Stomach smooth muscle (tissue), 2 donors: ENCODE measurements at regions not wholly inside any gene's neighbourhood (a gene's known extent, or its start where the extent isn't known, plus 50 kb on each side); places are given as distances from the start of the nearest gene placed in this dataset.

Source experiments
- H3K27ac ChIP-seq: one replicate; pipeline ENCODE4 v1.7.0; 2013; ENCODE audit warnings: mild to moderate bottlenecking, low read length, inconsistent platforms
- H3K27me3 ChIP-seq, 2 donors: one replicate each; pipeline ENCODE4 v1.7.0; 2013; ENCODE audit warnings: low read length in 2 of 2; ENCODE audit not compliant: insufficient read depth in 2 of 2, control insufficient read depth in 1 of 2
- H3K36me3 ChIP-seq, 2 donors: one replicate each; pipeline ENCODE4 v1.7.0; 2013; ENCODE audit warnings: low read length in 2 of 2; ENCODE audit not compliant: control insufficient read depth in 2 of 2, insufficient read depth in 2 of 2
- H3K4me1 ChIP-seq: one replicate; pipeline ENCODE4 v1.7.0; 2013; ENCODE audit warnings: low read length; ENCODE audit not compliant: control insufficient read depth, insufficient read depth
- H3K4me3 ChIP-seq, 2 donors: one replicate each; pipeline ENCODE4 v1.7.0; 2013; ENCODE audit warnings: low read length in 2 of 2
- H3K9ac ChIP-seq, 2 donors: one replicate each; pipeline ENCODE4 v1.7.0; 2013; ENCODE audit warnings: low read length in 2 of 2, mild to moderate bottlenecking in 1 of 2
- H3K9me3 ChIP-seq, 2 donors: one replicate each; pipeline ENCODE4 v1.7.0; 2013; ENCODE audit warnings: low read length in 2 of 2; ENCODE audit not compliant: control insufficient read depth in 2 of 2
- donor health status: healthy.
- donor health status: Pancreatic carcinoma.

GRCh38 chr10:60618861-60619260 is 159.4 kb upstream of the CDK1 start:
- no peaks in the 10 kb centered on the region for H3K9me3 ChIP-seq
- H3K9ac ChIP-seq: no peak overlapping the region
- no peaks in the 10 kb centered on the region for H3K27me3 ChIP-seq
- H3K36me3 ChIP-seq: no peaks in the 10 kb centered on the region
- H3K27ac ChIP-seq: no peak overlapping the region
- no peak overlapping the region for H3K4me3 ChIP-seq
- no peaks in the 10 kb centered on the region for H3K4me1 ChIP-seq

DNA sequence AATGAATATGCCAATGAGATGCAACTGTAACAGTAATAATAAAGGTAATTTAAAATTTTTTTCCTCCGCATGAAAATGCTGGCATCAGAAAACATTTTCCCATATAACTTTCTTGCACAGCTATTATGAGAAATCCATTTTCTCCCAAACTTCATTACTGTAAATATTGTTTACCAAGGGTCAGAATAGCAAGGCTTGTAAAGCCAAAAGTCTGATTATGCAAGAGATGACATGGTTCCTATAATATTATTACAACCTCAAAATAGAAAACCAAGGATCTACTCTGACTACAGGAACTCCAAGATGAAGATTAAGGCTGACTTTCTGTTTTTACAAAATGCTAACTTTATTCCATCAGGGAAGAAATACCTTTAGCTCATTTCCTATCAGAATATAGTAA is 162.7 kb upstream of the CDK1 start:
- H3K27me3 ChIP-seq: no peaks in the 10 kb centered on the region
- no peaks in the 10 kb centered on the region for H3K4me1 ChIP-seq
- no peak overlapping the region for H3K27ac ChIP-seq
- no peaks in the 10 kb centered on the region for H3K36me3 ChIP-seq
- H3K9ac ChIP-seq: no peak overlapping the region
- H3K4me3 ChIP-seq: no peak overlapping the region
- no peaks in the 10 kb centered on the region for H3K9me3 ChIP-seq

- H3K27me3 ChIP-seq: no peaks in the 10 kb centered on the region
- H3K4me1 ChIP-seq: no peaks in the 10 kb centered on the region
- H3K4me3 ChIP-seq: no peak overlapping the region
- H3K36me3 ChIP-seq: no peaks in the 10 kb centered on the region
- no peaks in the 10 kb centered on the region for H3K9me3 ChIP-seq
- H3K27ac ChIP-seq: no peak overlapping the region
- H3K9ac ChIP-seq: no peak overlapping the region
Measured at GRCh38 chr10:60614363-60614762, 163.9 kb upstream of the CDK1 start.

DNA sequence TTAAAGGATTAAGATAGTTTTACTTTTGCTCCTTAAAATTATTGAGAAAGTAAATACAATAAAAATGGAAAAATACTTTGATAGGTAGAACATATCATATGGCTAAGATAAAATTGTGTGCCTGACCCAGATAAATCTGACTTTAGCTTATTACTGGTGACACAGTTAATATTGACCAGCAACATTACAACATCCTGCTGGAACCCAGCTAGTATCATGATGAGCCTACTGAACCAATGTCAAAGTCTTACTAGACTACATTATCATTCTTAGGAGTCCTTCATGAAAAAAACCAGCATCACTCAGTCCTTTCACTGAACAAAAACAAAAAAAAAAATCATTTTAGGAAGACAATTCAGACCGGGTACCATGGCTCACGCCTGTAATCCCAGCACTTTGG is 164.8 kb upstream of the CDK1 start:
- Histone ChIP-seq H3K9me3 (no peaks in the 10 kb centered on the region), H3K4me1 (no peaks in the 10 kb centered on the region), H3K36me3 (no peaks in the 10 kb centered on the region), H3K9ac (no peak overlapping the region), H3K4me3 (no peak overlapping the region), H3K27ac (no peak overlapping the region), H3K27me3 (no peaks in the 10 kb centered on the region)

- Histone ChIP-seq H3K4me3 (no peak overlapping the region), H3K4me1 (no peaks in the 10 kb centered on the region), H3K9ac (no peak overlapping the region), H3K9me3 (no peaks in the 10 kb centered on the region), H3K36me3 (no peaks in the 10 kb centered on the region), H3K27me3 (no peaks in the 10 kb centered on the region), H3K27ac (no peak overlapping the region)
Measured at GRCh38 chr10:60611291-60611747, 167.0 kb upstream of the CDK1 start.

DNA sequence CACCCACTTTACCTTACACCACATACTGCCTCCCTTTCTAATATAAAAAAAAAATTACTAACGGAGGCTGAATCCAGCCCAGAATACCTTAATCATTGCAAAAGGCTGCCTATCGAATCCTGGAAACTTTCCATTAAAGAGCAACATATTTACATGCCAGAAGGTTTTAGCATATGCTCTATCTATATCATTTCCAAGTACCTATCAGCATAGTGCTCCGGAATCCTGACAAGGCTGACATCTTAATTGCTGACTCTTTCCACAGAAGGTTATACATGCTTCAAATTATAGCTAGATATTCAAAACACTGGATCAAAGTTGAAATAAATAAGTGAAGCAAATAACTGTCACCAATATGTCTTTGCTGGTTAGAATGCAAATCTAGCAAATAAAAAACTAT is 170.9 kb upstream of the CDK1 start:
- no peaks in the 10 kb centered on the region for H3K27me3 ChIP-seq
- H3K36me3 ChIP-seq: no peaks in the 10 kb centered on the region
- no peak overlapping the region for H3K27ac ChIP-seq
- no peaks in the 10 kb centered on the region for H3K9me3 ChIP-seq
- no peak overlapping the region for H3K4me3 ChIP-seq
- no peak overlapping the region for H3K9ac ChIP-seq
- no peaks in the 10 kb centered on the region for H3K4me1 ChIP-seq

- H3K9ac ChIP-seq: no peak overlapping the region
- no peak overlapping the region for H3K27ac ChIP-seq
- no peaks in the 10 kb centered on the region for H3K9me3 ChIP-seq
Measured at GRCh38 chr10:60606343-60607080, 171.8 kb upstream of the CDK1 start.

DNA sequence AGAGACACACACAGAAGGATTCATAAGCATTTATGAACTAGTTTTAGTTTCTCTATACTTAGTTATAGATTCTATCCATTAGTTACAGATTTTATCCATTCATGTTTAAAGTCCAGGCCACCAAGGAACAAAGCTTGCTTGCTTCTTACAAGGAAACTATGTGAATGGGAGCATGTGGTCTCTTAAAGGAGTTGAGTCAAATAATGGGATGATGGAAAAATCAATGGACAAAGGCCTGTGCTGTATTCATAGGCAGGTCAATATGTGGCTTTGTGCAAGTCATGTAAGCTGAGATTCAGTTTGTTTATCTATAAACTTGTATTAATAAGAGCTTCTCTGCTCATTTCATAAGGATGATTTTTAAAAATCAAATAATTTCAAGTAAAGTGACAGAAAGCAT is 172.8 kb upstream of the CDK1 start:
- Histone ChIP-seq H3K9ac (no peak overlapping the region), H3K27ac (no peak overlapping the region), H3K4me1 (no peaks in the 10 kb centered on the region), H3K27me3 (no peaks in the 10 kb centered on the region), H3K4me3 (no peak overlapping the region), H3K9me3 (no peaks in the 10 kb centered on the region), H3K36me3 (no peaks in the 10 kb centered on the region)

More at GRCh38 chr10:60606343-60607080, 171.8 kb upstream of the CDK1 start:
- Histone ChIP-seq H3K36me3 (no peaks in the 10 kb centered on the region), H3K4me1 (no peaks in the 10 kb centered on the region), H3K4me3 (no peak overlapping the region), H3K27me3 (no peaks in the 10 kb centered on the region)

DNA sequence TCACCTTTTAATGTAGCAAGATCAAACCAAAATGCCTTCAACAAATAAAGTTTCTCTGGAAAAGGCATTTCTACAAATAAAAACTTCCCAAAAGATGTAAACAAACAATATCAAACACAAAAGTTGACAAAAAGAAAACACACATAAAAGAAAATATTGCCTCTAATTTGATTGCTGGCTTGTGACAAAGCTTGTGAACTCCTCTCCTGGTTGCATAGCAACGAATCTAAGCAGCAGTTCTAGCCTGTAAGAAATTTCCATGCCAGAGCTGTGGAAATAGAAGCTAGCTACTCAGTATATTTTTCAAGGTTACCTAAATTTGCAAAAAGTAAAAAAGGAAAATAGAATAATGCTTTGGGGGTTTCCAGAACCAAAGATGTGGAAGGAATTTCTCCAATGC is 173.9 kb upstream of the CDK1 start:
- Histone ChIP-seq H3K27ac (no peak overlapping the region), H3K9me3 (no peaks in the 10 kb centered on the region), H3K9ac (no peak overlapping the region), H3K4me1 (no peaks in the 10 kb centered on the region), H3K36me3 (no peaks in the 10 kb centered on the region), H3K27me3 (no peaks in the 10 kb centered on the region), H3K4me3 (no peak overlapping the region)

GRCh38 chr10:60597513-60597912 is 180.8 kb upstream of the CDK1 start:
- H3K27ac ChIP-seq: no peak overlapping the region
- H3K36me3 ChIP-seq: no peaks in the 10 kb centered on the region
- H3K9me3 ChIP-seq: no peaks in the 10 kb centered on the region
- H3K4me3 ChIP-seq: no peak overlapping the region
- H3K9ac ChIP-seq: no peak overlapping the region
- no peaks in the 10 kb centered on the region for H3K4me1 ChIP-seq
- H3K27me3 ChIP-seq: no peaks in the 10 kb centered on the region

- Histone ChIP-seq H3K36me3 (no peaks in the 10 kb centered on the region), H3K4me1 (no peaks in the 10 kb centered on the region), H3K9ac (no peak overlapping the region), H3K9me3 (no peaks in the 10 kb centered on the region), H3K27me3 (no peaks in the 10 kb centered on the region), H3K4me3 (no peak overlapping the region), H3K27ac (no peak overlapping the region)
Measured at GRCh38 chr10:60595852-60596251, 182.4 kb upstream of the CDK1 start.
